ENCODE measurements at regions not wholly inside any gene's neighbourhood (a gene's known extent, or its start where the extent isn't known, plus 50 kb on each side); places are given as distances from the start of the nearest gene placed in this dataset.

- Histone ChIP-seq H3K4me1 (ENCODE audit: insufficient read depth, low read length) (no peaks in the 10 kb centered on the region), H3K27me3 (ENCODE audit: insufficient read depth, low read length) (no peaks in the 10 kb centered on the region), H3K4me2 (ENCODE audit: insufficient read depth, low read length) (no peak overlapping the region), H3K36me3 (ENCODE audit: insufficient read depth, low read length) (no peaks in the 10 kb centered on the region), H3K9me3 (ENCODE audit: low read depth, low read length) (no peaks in the 10 kb centered on the region), H3K4me3 (ENCODE audit: insufficient read depth, low read length) (no peak overlapping the region), H2AFZ (ENCODE audit: low read length) (no peak overlapping the region), H4K20me1 (ENCODE audit: insufficient read depth, low read length) (no peaks in the 10 kb centered on the region), H3K79me2 (ENCODE audit: insufficient read depth, low read length) (no peaks in the 10 kb centered on the region), H3K27ac (ENCODE audit: low read depth, low read length) (no peak overlapping the region)
- no peak for DNase-seq (ENCODE audit: insufficient read length, low spot score, missing footprints)
- TF ChIP-seq CTCF (IDR thresholded peaks at IDR 0.05; ENCODE audit: extremely low read depth, low read depth, low read length), result no peak
Measured at GRCh38 chr3:69499422-69499821, 113.5 kb upstream of the FRMD4B start.

- Histone ChIP-seq H3K27ac (ENCODE audit: low read depth, low read length) (no peak overlapping the region), H3K9me3 (ENCODE audit: low read depth, low read length) (no peaks in the 10 kb centered on the region), H3K79me2 (ENCODE audit: insufficient read depth, low read length) (no peaks in the 10 kb centered on the region), H3K4me2 (ENCODE audit: insufficient read depth, low read length) (no peak overlapping the region), H3K36me3 (ENCODE audit: insufficient read depth, low read length) (no peaks in the 10 kb centered on the region), H3K27me3 (ENCODE audit: insufficient read depth, low read length) (no peaks in the 10 kb centered on the region), H2AFZ (ENCODE audit: low read length) (no peak overlapping the region), H3K4me3 (ENCODE audit: insufficient read depth, low read length) (no peak overlapping the region), H4K20me1 (ENCODE audit: insufficient read depth, low read length) (no peaks in the 10 kb centered on the region), H3K4me1 (ENCODE audit: insufficient read depth, low read length) (no peaks in the 10 kb centered on the region)
- no peak for DNase-seq (ENCODE audit: insufficient read length, low spot score, missing footprints)
- TF ChIP-seq CTCF (IDR thresholded peaks at IDR 0.05; ENCODE audit: extremely low read depth, low read depth, low read length), result no peak
Measured at GRCh38 chr3:69496856-69497255, 111.0 kb upstream of the FRMD4B start.

GRCh38 chr3:69494185-69494584, 108.3 kb upstream of the FRMD4B start:
- Histone ChIP-seq H3K27me3 (ENCODE audit: insufficient read depth, low read length) (no peaks in the 10 kb centered on the region), H3K36me3 (ENCODE audit: insufficient read depth, low read length) (no peaks in the 10 kb centered on the region), H2AFZ (ENCODE audit: low read length) (no peak overlapping the region), H3K4me1 (ENCODE audit: insufficient read depth, low read length) (no peaks in the 10 kb centered on the region), H3K27ac (ENCODE audit: low read depth, low read length) (no peak overlapping the region), H3K4me3 (ENCODE audit: insufficient read depth, low read length) (no peak overlapping the region), H4K20me1 (ENCODE audit: insufficient read depth, low read length) (no peaks in the 10 kb centered on the region), H3K79me2 (ENCODE audit: insufficient read depth, low read length) (no peaks in the 10 kb centered on the region), H3K9me3 (ENCODE audit: low read depth, low read length) (no peaks in the 10 kb centered on the region), H3K4me2 (ENCODE audit: insufficient read depth, low read length) (no peak overlapping the region)
- DNase-seq (ENCODE audit: insufficient read length, low spot score, missing footprints), result no peak
- no peak for TF ChIP-seq CTCF (IDR thresholded peaks at IDR 0.05; ENCODE audit: extremely low read depth, low read depth, low read length)

- Histone ChIP-seq H3K36me3 (ENCODE audit: insufficient read depth, low read length) (no peaks in the 10 kb centered on the region), H3K4me3 (ENCODE audit: insufficient read depth, low read length) (no peak overlapping the region), H3K4me1 (ENCODE audit: insufficient read depth, low read length) (no peaks in the 10 kb centered on the region), H4K20me1 (ENCODE audit: insufficient read depth, low read length) (no peaks in the 10 kb centered on the region), H3K27ac (ENCODE audit: low read depth, low read length) (no peak overlapping the region), H2AFZ (ENCODE audit: low read length) (no peak overlapping the region), H3K4me2 (ENCODE audit: insufficient read depth, low read length) (no peak overlapping the region), H3K79me2 (ENCODE audit: insufficient read depth, low read length) (no peaks in the 10 kb centered on the region), H3K27me3 (ENCODE audit: insufficient read depth, low read length) (no peaks in the 10 kb centered on the region), H3K9me3 (ENCODE audit: low read depth, low read length) (no peaks in the 10 kb centered on the region)
- DNase-seq (ENCODE audit: insufficient read length, low spot score, missing footprints), result no peak
- TF ChIP-seq CTCF (IDR thresholded peaks at IDR 0.05; ENCODE audit: extremely low read depth, low read depth, low read length), result no peak
Measured at GRCh38 chr3:69493157-69493556, 107.3 kb upstream of the FRMD4B start.

Data from osteoblast (primary cell).